ENCODE measurements at regions not wholly inside any gene's neighbourhood (a gene's known extent, or its start where the extent isn't known, plus 50 kb on each side); places are given as distances from the start of the nearest gene placed in this dataset.

- in situ Hi-C loops (cut with HindIII; ENCODE audit: low sequenced_read_pairs) = no loop called here
Measured at GRCh38 chr2:52882974-52883373, 884.6 kb upstream of the CHAC2 start.

- in situ Hi-C loops (cut with HindIII; ENCODE audit: low sequenced_read_pairs) = no loop called here
Measured at GRCh38 chr2:52881606-52882005, 886.0 kb upstream of the CHAC2 start.

- in situ Hi-C loops (cut with HindIII; ENCODE audit: low sequenced_read_pairs) = no loop called here
Measured at GRCh38 chr2:52880872-52881271, 886.7 kb upstream of the CHAC2 start.

- in situ Hi-C loops (cut with HindIII; ENCODE audit: low sequenced_read_pairs) = no loop called here
Measured at GRCh38 chr2:52879561-52879960, 888.0 kb upstream of the CHAC2 start.

- in situ Hi-C loops (cut with HindIII; ENCODE audit: low sequenced_read_pairs) = no loop called here
Measured at GRCh38 chr2:52877703-52878102, 889.9 kb upstream of the CHAC2 start.

DNA sequence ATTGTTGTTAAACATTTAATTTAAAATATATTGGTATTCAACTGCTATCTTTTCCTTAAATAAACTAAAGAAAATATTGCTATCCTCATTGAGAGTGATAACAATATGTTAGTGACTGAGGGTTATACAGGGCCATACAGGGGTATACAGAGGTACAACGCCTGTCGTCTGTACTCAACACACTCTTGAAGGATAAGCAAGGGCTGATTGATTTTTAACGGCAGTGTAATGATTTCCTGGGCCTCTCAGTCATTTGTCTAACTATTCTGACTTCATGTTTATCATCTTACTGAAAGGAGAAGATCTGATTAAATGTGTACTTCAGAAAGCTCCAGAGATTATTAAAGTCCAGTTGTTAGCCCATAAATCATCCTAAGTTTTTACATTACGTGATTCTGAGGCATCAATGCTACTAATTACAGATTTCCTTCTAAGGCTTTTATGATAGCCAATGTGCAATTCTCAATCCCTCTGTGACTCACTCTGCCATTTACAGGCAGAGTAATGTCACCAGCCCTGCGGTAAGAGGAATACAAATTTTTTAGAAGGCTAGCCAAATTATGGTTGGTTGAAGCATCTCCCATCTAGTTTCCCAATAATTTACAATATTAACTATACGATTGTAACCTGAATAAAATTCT lies 893.0 kb upstream of the CHAC2 start:
- in situ Hi-C loops (cut with HindIII; ENCODE audit: low sequenced_read_pairs) = no loop called here

- in situ Hi-C loops (cut with HindIII; ENCODE audit: low sequenced_read_pairs) = no loop called here
Measured at GRCh38 chr2:52862801-52863200, 904.8 kb upstream of the CHAC2 start.

- in situ Hi-C loops (cut with HindIII; ENCODE audit: low sequenced_read_pairs) = no loop called here
Measured at GRCh38 chr2:52861596-52861995, 906.0 kb upstream of the CHAC2 start.

DNA sequence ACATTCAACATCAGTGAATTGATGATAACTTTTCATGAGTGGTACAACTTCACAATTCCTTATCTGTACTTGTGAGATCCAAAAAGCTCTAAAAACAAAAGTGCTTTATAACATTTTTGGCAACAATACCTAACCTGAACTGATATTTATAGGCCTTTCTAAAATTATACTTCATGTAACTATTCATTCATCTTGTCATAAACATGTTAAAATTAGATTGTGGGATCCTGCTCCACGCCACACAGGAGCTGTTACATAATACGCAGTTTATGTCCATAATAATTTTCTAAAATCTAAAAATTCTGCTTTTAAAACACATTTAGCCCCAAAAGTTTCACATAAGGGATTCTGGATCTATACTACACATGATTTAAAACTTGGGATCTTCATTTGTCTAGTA lies 908.5 kb upstream of the CHAC2 start:
- in situ Hi-C loops (cut with HindIII; ENCODE audit: low sequenced_read_pairs) = no loop called here

DNA sequence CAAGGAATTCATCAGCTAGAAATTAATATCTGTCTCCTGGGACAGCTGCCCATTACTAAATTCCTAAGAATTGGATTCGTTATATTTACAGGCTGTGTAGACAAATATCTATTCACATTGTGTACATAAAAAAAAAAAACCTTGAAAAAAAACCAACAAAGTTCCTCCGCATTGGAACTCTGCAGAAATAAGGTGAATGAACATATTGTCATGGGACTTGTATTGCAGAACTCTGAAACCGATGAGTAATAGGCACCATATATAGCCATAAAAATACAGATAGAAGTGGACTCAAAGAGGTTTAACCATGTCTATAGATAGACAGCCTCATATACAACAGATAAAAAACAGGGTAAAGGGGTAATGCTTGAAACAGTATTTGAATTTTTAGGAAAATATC lies 909.9 kb upstream of the CHAC2 start:
- in situ Hi-C loops (cut with HindIII; ENCODE audit: low sequenced_read_pairs) = no loop called here

DNA sequence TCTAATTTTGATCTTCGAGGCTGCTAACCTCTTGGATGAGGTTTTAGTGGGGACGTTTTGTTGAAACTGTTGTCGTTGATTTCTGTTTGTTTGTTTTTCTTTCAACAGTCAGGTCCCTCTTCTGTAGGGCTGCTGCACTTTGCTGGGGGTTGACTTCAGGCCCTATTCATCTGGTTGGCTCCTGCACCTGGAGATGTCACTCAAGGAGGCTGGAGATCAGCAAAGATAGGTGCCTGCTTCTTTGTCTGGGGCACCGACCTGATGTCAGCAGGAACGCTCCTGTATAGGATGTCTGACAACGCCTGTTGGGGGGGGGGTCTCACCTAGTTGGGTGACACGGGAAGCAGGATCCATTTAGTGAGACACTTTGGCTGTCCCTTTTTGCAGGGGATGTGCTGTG lies 915.6 kb upstream of the CHAC2 start:
- in situ Hi-C loops (cut with HindIII; ENCODE audit: low sequenced_read_pairs) = no loop called here

DNA sequence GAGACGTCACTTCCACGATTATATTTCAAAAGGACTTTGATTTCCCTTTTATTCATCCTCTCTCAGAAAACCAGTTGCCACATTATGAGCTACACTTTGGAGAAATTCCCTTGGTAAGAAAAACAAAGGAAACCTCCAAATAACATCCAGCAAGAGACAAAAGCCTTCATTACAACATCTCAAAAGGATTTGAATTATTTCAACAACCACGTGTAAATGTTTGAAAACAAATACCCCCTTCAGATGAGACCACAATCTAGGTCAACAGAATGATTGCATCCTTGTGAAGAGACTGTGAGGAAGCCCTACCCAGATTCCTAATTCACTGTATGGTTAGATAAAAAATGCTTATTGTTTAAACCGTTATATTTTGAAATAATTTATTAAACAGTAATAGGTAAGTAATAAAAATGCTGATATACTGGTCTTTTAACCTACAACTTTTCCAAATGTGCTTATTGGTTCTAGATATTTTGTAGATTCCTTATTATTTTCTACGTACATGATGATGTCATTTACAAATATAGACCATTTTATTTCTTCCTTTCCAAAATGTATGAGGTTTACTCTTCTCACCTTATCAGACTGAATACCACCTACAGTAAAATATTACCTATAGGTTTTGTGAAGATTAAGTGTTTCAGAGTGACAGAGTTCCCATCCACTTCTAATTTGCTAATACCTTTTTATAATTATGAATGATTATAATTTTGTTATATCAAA lies 922.7 kb upstream of the CHAC2 start:
- in situ Hi-C loops (cut with HindIII; ENCODE audit: low sequenced_read_pairs) = no loop called here

DNA sequence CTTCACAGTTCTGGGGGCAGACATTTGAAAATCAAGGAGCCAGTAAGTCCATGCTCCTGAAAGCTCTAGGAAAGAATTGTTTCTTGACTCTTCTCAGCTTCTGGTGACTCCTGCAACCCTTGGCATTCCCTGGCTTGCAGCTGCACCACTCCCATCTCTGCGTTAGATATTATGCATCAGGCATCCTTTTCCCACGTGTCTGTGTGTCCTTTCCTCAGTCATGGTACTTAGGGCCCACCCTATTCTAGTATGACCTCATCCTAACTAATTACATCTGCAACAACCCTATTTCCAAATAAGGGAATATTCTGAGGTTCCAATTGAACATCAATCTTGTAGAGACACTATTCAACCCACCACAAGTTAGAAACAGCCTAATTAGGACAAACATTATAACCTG lies 931.7 kb upstream of the CHAC2 start:
- in situ Hi-C loops (cut with HindIII; ENCODE audit: low sequenced_read_pairs) = no loop called here

- in situ Hi-C loops (cut with HindIII; ENCODE audit: low sequenced_read_pairs) = no loop called here
Measured at GRCh38 chr2:52831216-52831615, 936.4 kb upstream of the CHAC2 start.

DNA sequence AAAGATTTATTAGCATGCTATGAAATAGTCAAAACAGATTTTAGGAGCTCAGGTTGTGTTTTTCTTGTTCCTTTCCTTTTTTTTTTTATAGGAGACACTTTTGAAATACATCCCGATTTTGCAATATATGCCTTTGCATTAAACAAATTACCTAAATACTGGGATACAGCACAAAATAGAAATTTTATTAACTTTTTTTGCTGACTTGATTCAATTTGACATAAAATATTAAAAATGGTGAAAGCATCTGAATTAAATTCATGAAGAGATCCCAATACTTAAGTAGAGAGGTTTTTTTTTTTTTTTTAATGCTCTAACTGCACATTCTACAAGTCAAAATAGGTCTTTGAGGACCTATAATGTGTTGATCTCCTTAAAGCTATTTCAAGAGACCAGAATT lies 939.5 kb upstream of the CHAC2 start:
- in situ Hi-C loops (cut with HindIII; ENCODE audit: low sequenced_read_pairs) = no loop called here

DNA sequence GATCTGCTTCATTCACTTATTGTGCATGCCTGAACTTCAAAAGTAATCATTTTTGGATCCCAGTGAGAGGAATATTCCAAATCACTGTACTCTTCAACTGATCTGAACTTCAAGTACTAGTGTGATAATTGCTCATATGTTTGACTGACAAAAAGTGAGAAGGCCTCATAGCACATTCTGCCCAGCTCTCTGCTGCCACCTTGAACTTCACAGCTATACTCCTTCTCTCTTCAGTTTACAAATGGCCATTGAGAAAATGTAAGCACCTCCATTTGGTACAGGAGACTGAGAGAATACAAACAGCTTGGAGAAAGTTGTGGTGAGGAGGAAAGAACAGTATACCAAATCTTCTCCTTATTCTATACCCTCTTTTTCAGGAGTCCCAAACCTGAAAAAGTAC lies 946.0 kb upstream of the CHAC2 start:
- in situ Hi-C loops (cut with HindIII; ENCODE audit: low sequenced_read_pairs) = no loop called here

DNA sequence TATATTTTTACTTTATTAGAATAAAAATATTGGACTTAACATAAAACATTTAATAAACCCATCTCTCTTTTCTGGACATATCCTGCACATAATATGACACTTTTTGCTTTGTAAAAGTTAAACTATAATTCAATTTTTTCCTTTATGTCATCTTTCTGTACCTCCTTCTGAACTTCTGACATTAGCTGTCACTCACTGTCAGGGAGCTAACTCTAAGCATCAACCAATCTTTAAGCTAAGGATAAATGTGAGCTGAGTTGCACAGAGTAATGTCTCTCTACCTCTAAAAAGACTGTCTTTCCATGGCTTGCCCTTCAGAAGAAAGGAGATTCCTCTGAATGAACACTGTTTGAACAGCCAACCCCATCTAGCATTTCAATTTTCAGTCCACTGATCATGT lies 948.6 kb upstream of the CHAC2 start:
- in situ Hi-C loops (cut with HindIII; ENCODE audit: low sequenced_read_pairs) = no loop called here

- in situ Hi-C loops (cut with HindIII; ENCODE audit: low sequenced_read_pairs) = no loop called here
Measured at GRCh38 chr2:52810460-52810859, 957.1 kb upstream of the CHAC2 start.

- in situ Hi-C loops (cut with HindIII; ENCODE audit: low sequenced_read_pairs) = no loop called here
Measured at GRCh38 chr2:52805901-52806410, 961.6 kb upstream of the CHAC2 start.

DNA sequence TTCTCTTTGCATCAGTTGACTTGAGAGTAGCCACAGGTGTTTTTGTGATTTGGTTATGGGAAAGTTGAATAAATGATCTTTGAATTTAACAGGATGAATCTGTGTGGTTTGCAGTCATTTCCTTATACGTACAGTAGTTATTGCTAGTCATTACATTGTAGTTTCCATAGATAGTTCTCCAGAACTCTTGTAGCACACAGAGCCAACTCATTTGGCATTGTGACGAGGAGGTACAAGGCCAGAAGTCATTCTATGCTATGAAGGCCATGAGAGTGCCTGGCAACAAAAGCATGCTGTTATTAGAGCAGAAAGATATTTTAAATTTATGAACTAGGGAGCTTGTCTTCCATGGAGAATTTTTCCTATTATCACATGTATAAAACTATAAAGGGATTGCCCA lies 973.0 kb upstream of the CHAC2 start:
- in situ Hi-C loops (cut with HindIII; ENCODE audit: low sequenced_read_pairs) = no loop called here

DNA sequence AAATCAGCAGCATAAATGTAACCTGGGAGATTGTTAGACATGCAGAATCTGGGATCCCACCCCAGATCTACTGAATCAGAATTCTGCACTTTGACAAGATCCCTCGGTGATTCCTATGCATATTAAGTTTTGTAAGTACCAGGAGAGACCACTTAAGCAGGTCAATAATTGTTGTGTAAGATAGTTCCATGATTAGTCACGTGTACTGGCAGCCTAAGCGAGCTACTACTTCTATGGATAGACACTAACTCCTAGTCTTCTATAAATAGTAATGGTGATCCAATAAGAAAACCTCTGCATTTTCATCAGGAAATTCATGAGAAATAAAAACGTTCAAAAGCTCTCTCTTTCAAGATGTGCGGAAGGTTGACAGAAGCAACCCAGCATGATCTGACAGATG lies 988.2 kb upstream of the CHAC2 start:
- in situ Hi-C loops (cut with HindIII; ENCODE audit: low sequenced_read_pairs) = no loop called here

GRCh38 chr2:52776571-52776970 lies 991.0 kb upstream of the CHAC2 start:
- in situ Hi-C loops (cut with HindIII; ENCODE audit: low sequenced_read_pairs) = no loop called here

DNA sequence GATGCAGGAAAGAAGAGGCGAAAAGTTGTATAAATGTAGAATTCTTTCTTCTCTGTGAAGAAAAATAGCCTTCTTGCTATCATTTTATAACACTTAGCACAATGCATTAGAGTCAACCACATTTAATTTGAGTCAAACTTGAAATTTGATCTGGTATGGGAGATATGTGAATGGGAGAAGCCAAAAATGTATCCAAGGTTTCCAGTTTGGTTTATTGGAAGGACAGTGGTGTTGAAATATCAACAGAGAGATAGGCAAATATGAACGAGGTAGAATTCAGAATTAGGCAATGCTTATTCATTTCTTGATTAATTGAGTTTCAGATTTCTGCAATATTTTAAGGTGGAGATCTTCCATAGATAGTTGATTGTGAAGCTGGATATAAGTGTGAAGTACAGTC lies 991.9 kb upstream of the CHAC2 start:
- in situ Hi-C loops (cut with HindIII; ENCODE audit: low sequenced_read_pairs) = no loop called here
